ENCODE measurements at regions not wholly inside any gene's neighbourhood (a gene's known extent, or its start where the extent isn't known, plus 50 kb on each side); places are given as distances from the start of the nearest gene placed in this dataset.

DNA sequence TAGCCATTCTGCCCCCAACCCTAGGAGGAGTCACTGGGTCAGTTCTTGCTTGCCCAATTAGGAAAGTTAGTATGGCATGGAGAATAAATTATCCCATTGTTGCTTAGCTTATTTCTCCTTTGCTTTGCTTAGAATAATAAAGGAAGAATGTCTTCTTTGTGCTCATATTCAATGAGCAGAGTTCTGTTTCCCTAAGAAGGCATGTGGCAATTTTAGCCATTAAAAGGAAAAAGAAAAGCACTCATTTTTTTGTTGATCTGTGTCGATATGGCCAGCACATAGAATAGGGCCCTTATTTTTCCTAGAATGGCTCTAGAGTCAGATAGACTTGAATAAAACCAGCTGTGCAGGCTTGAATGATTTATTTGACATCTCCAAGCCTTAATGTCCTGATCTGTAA, 166.4 kb upstream of the PPARGC1A start:
- TF ChIP-seq, protein P1, sequence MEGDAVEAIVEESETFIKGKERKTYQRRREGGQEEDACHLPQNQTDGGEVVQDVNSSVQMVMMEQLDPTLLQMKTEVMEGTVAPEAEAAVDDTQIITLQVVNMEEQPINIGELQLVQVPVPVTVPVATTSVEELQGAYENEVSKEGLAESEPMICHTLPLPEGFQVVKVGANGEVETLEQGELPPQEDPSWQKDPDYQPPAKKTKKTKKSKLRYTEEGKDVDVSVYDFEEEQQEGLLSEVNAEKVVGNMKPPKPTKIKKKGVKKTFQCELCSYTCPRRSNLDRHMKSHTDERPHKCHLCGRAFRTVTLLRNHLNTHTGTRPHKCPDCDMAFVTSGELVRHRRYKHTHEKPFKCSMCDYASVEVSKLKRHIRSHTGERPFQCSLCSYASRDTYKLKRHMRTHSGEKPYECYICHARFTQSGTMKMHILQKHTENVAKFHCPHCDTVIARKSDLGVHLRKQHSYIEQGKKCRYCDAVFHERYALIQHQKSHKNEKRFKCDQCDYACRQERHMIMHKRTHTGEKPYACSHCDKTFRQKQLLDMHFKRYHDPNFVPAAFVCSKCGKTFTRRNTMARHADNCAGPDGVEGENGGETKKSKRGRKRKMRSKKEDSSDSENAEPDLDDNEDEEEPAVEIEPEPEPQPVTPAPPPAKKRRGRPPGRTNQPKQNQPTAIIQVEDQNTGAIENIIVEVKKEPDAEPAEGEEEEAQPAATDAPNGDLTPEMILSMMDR (IDR thresholded peaks at IDR 0.05): no peak

DNA sequence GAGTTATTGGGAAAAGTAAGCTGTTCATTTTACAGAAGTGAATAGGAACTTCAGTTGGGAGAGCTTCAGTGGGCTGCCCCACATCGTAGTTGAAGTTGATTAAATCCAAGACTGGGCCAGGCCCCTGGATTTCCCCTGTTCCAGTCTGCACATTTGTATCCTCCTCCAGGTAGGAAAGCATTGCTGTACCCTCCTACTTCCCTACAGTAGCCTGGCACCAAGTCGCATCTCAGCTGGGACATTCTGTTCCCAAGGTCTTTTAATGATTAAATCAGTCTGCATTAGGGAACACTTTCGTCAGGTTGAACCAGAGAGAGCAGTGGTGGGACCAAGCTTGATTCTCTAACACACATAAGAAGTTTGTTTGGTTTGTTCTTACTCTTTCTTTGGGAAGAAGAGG, 165.8 kb upstream of the PPARGC1A start:
- Histone ChIP-seq H3K27ac (ENCODE audit: low read depth in 1 of 2, low read length in 2 of 2) (no peak overlapping the region), H3K4me2 (replicated peaks; ENCODE audit: extremely low read depth, low read length, poor library complexity, severe bottlenecking) (no peak overlapping the region), H3K9me3 (replicated peaks in 1 of 2; ENCODE audit: control insufficient read depth in 1 of 2, insufficient read depth in 1 of 2, low read length in 2 of 2) (no peaks in the 10 kb centered on the region), H3K4me3 (replicated peaks in 1 of 3; ENCODE audit: low read depth in 2 of 3, low read length in 3 of 3) (no peak overlapping the region), H4K20me1 (ENCODE audit: insufficient read depth, low read length) (no peaks in the 10 kb centered on the region), H3K4me1 (ENCODE audit: control insufficient read depth in 1 of 2, insufficient read depth in 2 of 2, low read length in 2 of 2) (no peaks in the 10 kb centered on the region), H2AFZ (ENCODE audit: insufficient read depth, low read depth, low read length, poor library complexity, severe bottlenecking) (no peak overlapping the region), H3K27me3 (ENCODE audit: control insufficient read depth in 2 of 2, insufficient read depth in 2 of 2, low read length in 2 of 2) (no peaks in the 10 kb centered on the region), H3K9ac (ENCODE audit: insufficient read depth, low read length, poor library complexity, severe bottlenecking) (no peak overlapping the region), H3K36me3 (replicated peaks in 1 of 2; ENCODE audit: control insufficient read depth in 1 of 2, insufficient read depth in 2 of 2, low read length in 2 of 2) (no peaks in the 10 kb centered on the region), H3K79me2 (ENCODE audit: insufficient read depth, low read length) (no peaks in the 10 kb centered on the region)
- TF ChIP-seq, protein P1 (IDR thresholded peaks at IDR 0.05): no peak
- intact Hi-C loops (cut with micrococcal nuclease): no loop called here
- no peak for DNase-seq
- Mint-ChIP-seq H3K4me1 (peaks cover 2% of the 10 kb centered on the region), H3K27me3 (ENCODE audit: low read depth in 3 of 3) (peaks cover 0 to 1% (median 0%) of the 10 kb centered on the region in 3 donors), H3K9me3 (peaks cover 0 to 6% (median 3%) of the 10 kb centered on the region in 7 donors), H3K36me3 (no peaks in the 10 kb centered on the region), H3K27ac (no peak overlapping the region), H3K4me3 (no peak overlapping the region)
- WGBS (ENCODE audit: insufficient coverage): 83% methylated on average over 1 of the region's 3 CpGs

More for the DNA sequence above, 166.4 kb upstream of the PPARGC1A start:
- no peaks in the 10 kb centered on the region for H3K27me3 ChIP-seq (ENCODE audit: control insufficient read depth in 2 of 2, insufficient read depth in 2 of 2, low read length in 2 of 2)
- no peak overlapping the region for H3K4me2 ChIP-seq (replicated peaks; ENCODE audit: extremely low read depth, low read length, poor library complexity, severe bottlenecking)
- Mint-ChIP-seq H3K4me3 (no peak overlapping the region), H3K27ac (no peak overlapping the region), H3K27me3 (ENCODE audit: low read depth in 3 of 3) (peaks cover 0 to 1% (median 0%) of the 10 kb centered on the region in 3 donors), H3K9me3 (peaks cover 0 to 6% (median 3%) of the 10 kb centered on the region in 7 donors), H3K36me3 (no peaks in the 10 kb centered on the region), H3K4me1 (peaks cover 2% of the 10 kb centered on the region)
- DNase-seq: no peak
- H3K4me3 ChIP-seq (replicated peaks in 1 of 3; ENCODE audit: low read depth in 2 of 3, low read length in 3 of 3): no peak overlapping the region
- no CpG with 5 or more reads among the region's 1 CpG for WGBS (ENCODE audit: insufficient coverage)
- H3K4me1 ChIP-seq (ENCODE audit: control insufficient read depth in 1 of 2, insufficient read depth in 2 of 2, low read length in 2 of 2): no peaks in the 10 kb centered on the region
- no peak overlapping the region for H3K27ac ChIP-seq (ENCODE audit: low read depth in 1 of 2, low read length in 2 of 2)
- no peak overlapping the region for H2AFZ ChIP-seq (ENCODE audit: insufficient read depth, low read depth, low read length, poor library complexity, severe bottlenecking)
- H4K20me1 ChIP-seq (ENCODE audit: insufficient read depth, low read length): no peaks in the 10 kb centered on the region
- H3K79me2 ChIP-seq (ENCODE audit: insufficient read depth, low read length): no peaks in the 10 kb centered on the region
- H3K36me3 ChIP-seq (replicated peaks in 1 of 2; ENCODE audit: control insufficient read depth in 1 of 2, insufficient read depth in 2 of 2, low read length in 2 of 2): no peaks in the 10 kb centered on the region
- no peak overlapping the region for H3K9ac ChIP-seq (ENCODE audit: insufficient read depth, low read length, poor library complexity, severe bottlenecking)
- H3K9me3 ChIP-seq (replicated peaks in 1 of 2; ENCODE audit: control insufficient read depth in 1 of 2, insufficient read depth in 1 of 2, low read length in 2 of 2): no peaks in the 10 kb centered on the region
- intact Hi-C loops (cut with micrococcal nuclease): no loop called here

Data from CD14-positive monocyte (primary cell).